Neural progenitor cell (in vitro differentiated cells): ENCODE measurements at regions not wholly inside any gene's neighbourhood (a gene's known extent, or its start where the extent isn't known, plus 50 kb on each side); places are given as distances from the start of the nearest gene placed in this dataset.

Experiments used
- DNase-seq: peaks from one replicate; pipeline ENCODE4 v3.0.0-alpha.2; 2016; ENCODE audit warnings: low spot score
- H2AFZ ChIP-seq: fragments of 200-600 bp; sonication (generic); replicated peaks from 2 replicates; pipeline ENCODE4 v1.6.1; 2016; ENCODE audit warnings: antibody characterized with exemption
- H3F3A ChIP-seq: fragments of 200-600 bp; sonication (generic); 2 replicates; pipeline ENCODE4 v1.6.1; 2016; ENCODE audit warnings: antibody characterized with exemption, low read depth
- H3K27ac ChIP-seq: fragments of 200-600 bp; sonication (generic); 2 replicates; pipeline ENCODE4 v1.5.1; 2016; ENCODE audit warnings: mild to moderate bottlenecking
- H3K27me3 ChIP-seq: fragments of 200-600 bp; sonication (generic); 2 replicates; pipeline ENCODE4 v1.6.1; 2016; ENCODE audit warnings: mild to moderate bottlenecking, moderate library complexity
- H3K36me3 ChIP-seq: fragments of 200-600 bp; sonication (generic); 2 replicates; pipeline ENCODE4 v1.5.1; 2016
- H3K4me1 ChIP-seq: fragments of 200-600 bp; sonication (generic); 2 replicates; pipeline ENCODE4 v1.6.1; 2016; ENCODE audit warnings: mixed run types
- H3K4me2 ChIP-seq: fragments of 200-600 bp; sonication (generic); 2 replicates; pipeline ENCODE4 v1.6.1; 2016
- H3K4me3 ChIP-seq: fragments of 200-600 bp; sonication (generic); 2 replicates; pipeline ENCODE4 v1.5.1; 2016
- H3K79me2 ChIP-seq: fragments of 200-600 bp; sonication (generic); 2 replicates; pipeline ENCODE4 v1.6.1; 2016; ENCODE audit warnings: low read depth
- H3K9ac ChIP-seq: fragments of 200-600 bp; sonication (generic); 2 replicates; pipeline ENCODE4 v1.6.1; 2016
- H3K9me3 ChIP-seq: fragments of 200-600 bp; sonication (generic); 2 replicates; pipeline ENCODE4 v1.5.1; 2016; ENCODE audit warnings: low read depth
- H4K20me1 ChIP-seq: fragments of 200-600 bp; sonication (generic); 2 replicates; pipeline ENCODE4 v1.6.1; 2016; ENCODE audit warnings: low read depth
- H3K27ac Mint-ChIP-seq: 3 replicates; pipeline ENCODE4 v1.8.0; 2021; ENCODE audit warnings: mixed read lengths
- H3K27me3 Mint-ChIP-seq: 2 replicates; pipeline ENCODE4 v1.8.0; 2022; ENCODE audit warnings: low read depth, mild to moderate bottlenecking, inconsistent platforms, moderate library complexity, mixed read lengths; ENCODE audit not compliant: insufficient read depth
- H3K36me3 Mint-ChIP-seq: 3 replicates; pipeline ENCODE4 v1.8.0; 2021; ENCODE audit warnings: mixed read lengths
- H3K4me1 Mint-ChIP-seq: 3 replicates; pipeline ENCODE4 v1.8.0; 2021; ENCODE audit warnings: mixed read lengths
- H3K4me3 Mint-ChIP-seq: 3 replicates; pipeline ENCODE4 v1.8.0; 2021; ENCODE audit warnings: mild to moderate bottlenecking, moderate library complexity, mixed read lengths
- H3K9me3 Mint-ChIP-seq: 3 replicates; pipeline ENCODE4 v1.8.0; 2020; ENCODE audit warnings: mixed read lengths
- EZH2 ChIP-seq: fragments of 200-600 bp; sonication (generic); IDR thresholded peaks from 2 replicates; pipeline ENCODE4 v1.6.1; 2017; ENCODE audit warnings: antibody characterized with exemption, mild to moderate bottlenecking, moderate library complexity
- EZH2phosphoT487 ChIP-seq: fragments of 200-600 bp; sonication (generic); IDR thresholded peaks from 2 replicates; pipeline ENCODE4 v1.6.1; 2017; ENCODE audit warnings: antibody characterized with exemption
- TF ChIP-seq, protein P1 (sequence below): fragments of 200-600 bp; sonication (generic); IDR thresholded peaks from 2 replicates; pipeline ENCODE4 v1.5.1; 2017; ENCODE audit warnings: antibody characterized with exemption, mild to moderate bottlenecking

DNA sequence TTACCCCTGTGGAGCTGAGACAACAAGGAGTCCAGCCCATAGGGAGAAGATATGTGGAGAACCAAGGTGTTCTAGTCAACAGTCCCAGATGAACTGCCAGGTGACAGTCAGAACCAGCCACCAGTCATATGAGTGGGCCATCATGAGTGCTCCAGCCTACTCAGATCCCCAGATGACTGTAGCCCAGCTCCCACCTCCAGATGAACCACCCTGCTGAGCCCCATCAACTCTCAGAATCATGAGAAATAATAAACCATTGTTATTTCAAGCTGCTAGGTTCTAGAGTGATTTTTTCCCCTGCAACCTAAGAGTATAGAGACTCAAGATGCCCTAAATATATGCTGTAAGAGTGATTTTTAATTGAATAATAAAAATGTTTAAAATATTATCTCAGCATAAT lies 444.2 kb downstream of the GPATCH2 start:
- Histone ChIP-seq H3K27ac (no peak overlapping the region), H2AFZ (no peak overlapping the region), H3K27me3 (no peaks in the 10 kb centered on the region), H3F3A (no peaks in the 10 kb centered on the region), H3K36me3 (no peaks in the 10 kb centered on the region), H3K4me1 (no peaks in the 10 kb centered on the region), H4K20me1 (no peaks in the 10 kb centered on the region), H3K79me2 (no peaks in the 10 kb centered on the region), H3K4me3 (no peak overlapping the region), H3K4me2 (no peak overlapping the region), H3K9me3 (no peaks in the 10 kb centered on the region), H3K9ac (no peak overlapping the region)
- Mint-ChIP-seq H3K27ac (no peak overlapping the region), H3K4me1 (no peaks in the 10 kb centered on the region), H3K9me3 (peaks cover 6% of the 10 kb centered on the region), H3K36me3 (no peaks in the 10 kb centered on the region), H3K4me3 (no peak overlapping the region), H3K27me3 (peaks cover 6% of the 10 kb centered on the region)
- TF ChIP-seq EZH2 (no peak), EZH2phosphoT487 (no peak)
- TF ChIP-seq, protein P1, sequence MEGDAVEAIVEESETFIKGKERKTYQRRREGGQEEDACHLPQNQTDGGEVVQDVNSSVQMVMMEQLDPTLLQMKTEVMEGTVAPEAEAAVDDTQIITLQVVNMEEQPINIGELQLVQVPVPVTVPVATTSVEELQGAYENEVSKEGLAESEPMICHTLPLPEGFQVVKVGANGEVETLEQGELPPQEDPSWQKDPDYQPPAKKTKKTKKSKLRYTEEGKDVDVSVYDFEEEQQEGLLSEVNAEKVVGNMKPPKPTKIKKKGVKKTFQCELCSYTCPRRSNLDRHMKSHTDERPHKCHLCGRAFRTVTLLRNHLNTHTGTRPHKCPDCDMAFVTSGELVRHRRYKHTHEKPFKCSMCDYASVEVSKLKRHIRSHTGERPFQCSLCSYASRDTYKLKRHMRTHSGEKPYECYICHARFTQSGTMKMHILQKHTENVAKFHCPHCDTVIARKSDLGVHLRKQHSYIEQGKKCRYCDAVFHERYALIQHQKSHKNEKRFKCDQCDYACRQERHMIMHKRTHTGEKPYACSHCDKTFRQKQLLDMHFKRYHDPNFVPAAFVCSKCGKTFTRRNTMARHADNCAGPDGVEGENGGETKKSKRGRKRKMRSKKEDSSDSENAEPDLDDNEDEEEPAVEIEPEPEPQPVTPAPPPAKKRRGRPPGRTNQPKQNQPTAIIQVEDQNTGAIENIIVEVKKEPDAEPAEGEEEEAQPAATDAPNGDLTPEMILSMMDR: no peak
- DNase-seq: no peak

DNA sequence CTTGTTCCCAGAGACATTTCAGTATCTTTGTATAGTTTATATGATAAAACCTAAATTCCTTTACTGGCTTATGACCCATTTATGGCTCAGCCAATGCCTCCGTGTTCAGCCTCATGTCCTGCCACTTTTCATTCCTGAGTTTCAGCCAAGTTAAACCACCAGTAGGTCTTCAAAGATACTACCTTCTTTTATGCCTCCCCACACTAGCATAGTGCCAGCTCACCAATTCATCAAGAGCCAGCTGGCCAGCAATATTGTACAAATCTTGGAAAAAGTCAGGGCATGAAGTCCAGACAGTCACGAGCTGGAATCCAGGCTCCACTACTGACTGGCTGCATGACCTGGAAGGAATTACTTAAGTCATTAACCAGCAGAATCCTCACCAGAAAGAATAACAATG lies 446.0 kb downstream of the GPATCH2 start:
- Histone ChIP-seq H3F3A (no peaks in the 10 kb centered on the region), H3K79me2 (no peaks in the 10 kb centered on the region), H3K4me3 (no peak overlapping the region), H3K27me3 (no peaks in the 10 kb centered on the region), H2AFZ (no peak overlapping the region), H3K36me3 (no peaks in the 10 kb centered on the region), H3K4me2 (no peak overlapping the region), H3K27ac (no peak overlapping the region), H3K9me3 (no peaks in the 10 kb centered on the region), H4K20me1 (no peaks in the 10 kb centered on the region), H3K9ac (no peak overlapping the region), H3K4me1 (no peaks in the 10 kb centered on the region)
- no peak for DNase-seq
- H3K27me3 Mint-ChIP-seq: peaks cover 3% of the 10 kb centered on the region
- no peak for TF ChIP-seq EZH2
- H3K27ac Mint-ChIP-seq: no peak overlapping the region
- no peaks in the 10 kb centered on the region for H3K4me1 Mint-ChIP-seq
- H3K4me3 Mint-ChIP-seq: no peak overlapping the region
- no peaks in the 10 kb centered on the region for H3K36me3 Mint-ChIP-seq
- H3K9me3 Mint-ChIP-seq: peaks cover 3% of the 10 kb centered on the region

DNA sequence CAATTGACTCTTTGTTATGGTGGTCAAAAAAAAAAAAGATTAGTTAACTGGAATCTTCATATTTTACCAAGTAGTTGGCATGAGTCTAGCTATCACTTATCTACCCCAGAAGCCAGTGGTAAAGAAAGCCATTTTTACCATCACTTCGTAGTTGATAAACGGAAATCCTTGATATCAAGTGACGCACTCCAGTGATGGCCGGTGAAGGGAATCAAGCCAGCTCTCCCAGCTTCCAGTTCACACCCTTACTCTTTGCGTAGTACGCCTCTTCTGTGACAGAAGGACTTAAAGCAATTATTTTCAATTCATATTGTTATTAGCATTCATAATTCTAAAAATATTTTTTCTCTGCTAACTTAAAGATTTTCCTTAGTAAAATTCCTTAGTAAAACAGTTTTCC lies 447.9 kb downstream of the GPATCH2 start:
- H3K4me1 Mint-ChIP-seq: no peaks in the 10 kb centered on the region
- Histone ChIP-seq H4K20me1 (no peaks in the 10 kb centered on the region), H3K4me2 (no peak overlapping the region), H3K4me1 (no peaks in the 10 kb centered on the region), H3K27me3 (no peaks in the 10 kb centered on the region), H3K4me3 (no peak overlapping the region), H3K9me3 (no peaks in the 10 kb centered on the region), H3K79me2 (no peaks in the 10 kb centered on the region), H3F3A (no peaks in the 10 kb centered on the region), H3K27ac (no peak overlapping the region), H2AFZ (no peak overlapping the region), H3K9ac (no peak overlapping the region), H3K36me3 (no peaks in the 10 kb centered on the region)
- no peak overlapping the region for H3K4me3 Mint-ChIP-seq
- no peak for DNase-seq
- H3K27ac Mint-ChIP-seq: no peak overlapping the region
- peaks cover 5% of the 10 kb centered on the region for H3K27me3 Mint-ChIP-seq
- H3K36me3 Mint-ChIP-seq: no peaks in the 10 kb centered on the region
- TF ChIP-seq, protein P1: no peak
- TF ChIP-seq EZH2phosphoT487 (no peak), EZH2 (no peak)
- H3K9me3 Mint-ChIP-seq: peaks cover 3% of the 10 kb centered on the region

DNA sequence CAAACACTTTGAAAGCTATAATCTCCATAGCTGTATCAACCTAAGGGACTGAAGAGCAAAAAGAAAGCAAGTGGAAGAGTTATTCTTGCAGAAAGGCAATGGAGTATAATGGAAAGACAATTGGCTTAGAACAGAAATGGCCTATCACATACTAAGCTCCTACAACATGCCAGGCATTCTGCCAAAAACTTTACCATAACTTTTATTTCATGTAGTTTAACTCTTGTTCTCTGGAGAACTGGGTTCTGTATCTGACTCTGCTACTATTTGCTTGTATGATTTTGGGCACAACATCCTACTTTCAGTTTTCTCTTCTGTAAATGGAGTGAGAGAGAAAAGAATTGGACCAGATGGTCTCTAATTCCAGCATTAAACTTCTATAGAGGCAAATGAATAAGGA lies 449.1 kb downstream of the GPATCH2 start:
- TF ChIP-seq EZH2 (no peak), EZH2phosphoT487 (no peak)
- TF ChIP-seq, protein P1: no peak
- peaks cover 2% of the 10 kb centered on the region for H3K27me3 Mint-ChIP-seq
- H3K4me1 Mint-ChIP-seq: no peaks in the 10 kb centered on the region
- Histone ChIP-seq H3K4me3 (no peak overlapping the region), H3F3A (no peaks in the 10 kb centered on the region), H3K9me3 (no peaks in the 10 kb centered on the region), H3K27me3 (no peaks in the 10 kb centered on the region), H3K27ac (no peak overlapping the region), H3K4me1 (no peaks in the 10 kb centered on the region), H3K9ac (no peak overlapping the region), H3K4me2 (no peak overlapping the region), H3K36me3 (no peaks in the 10 kb centered on the region), H3K79me2 (no peaks in the 10 kb centered on the region), H4K20me1 (no peaks in the 10 kb centered on the region), H2AFZ (no peak overlapping the region)
- no peaks in the 10 kb centered on the region for H3K9me3 Mint-ChIP-seq
- no peak for DNase-seq
- H3K4me3 Mint-ChIP-seq: no peak overlapping the region
- no peak overlapping the region for H3K27ac Mint-ChIP-seq
- no peaks in the 10 kb centered on the region for H3K36me3 Mint-ChIP-seq
